ENCODE measurements at regions not wholly inside any gene's neighbourhood (a gene's known extent, or its start where the extent isn't known, plus 50 kb on each side); places are given as distances from the start of the nearest gene placed in this dataset.

- no peak for DNase-seq
These were observed 122.0 kb upstream of the RARB start for GRCh38 chr3:25306066-25306465.

GRCh38 chr3:25306705-25307104 is 121.4 kb upstream of the RARB start:
- peak; percentile 28 for DNase-seq

GRCh38 chr3:25313286-25313685 is 114.8 kb upstream of the RARB start:
- DNase-seq, result no peak

- no peak for DNase-seq
These were observed 103.0 kb upstream of the RARB start for GRCh38 chr3:25324954-25325655.

- no peak for DNase-seq
These were observed 92.7 kb upstream of the RARB start for GRCh38 chr3:25335356-25335755.

GRCh38 chr3:25338158-25338725 is 89.8 kb upstream of the RARB start:
- no peak for DNase-seq

GRCh38 chr3:25339225-25339624 is 88.8 kb upstream of the RARB start:
- no peak for DNase-seq

- DNase-seq, result peak; percentile 38
These were observed 83.4 kb upstream of the RARB start for GRCh38 chr3:25344670-25345069.

GRCh38 chr3:25349095-25349494 is 79.0 kb upstream of the RARB start:
- no peak for DNase-seq

- DNase-seq, result no peak
These were observed 78.0 kb upstream of the RARB start for GRCh38 chr3:25349828-25350724.

- no peak for DNase-seq
These were observed 77.3 kb upstream of the RARB start for GRCh38 chr3:25350725-25351114.

- peak; percentile 30 for DNase-seq
These were observed 74.0 kb upstream of the RARB start for GRCh38 chr3:25354071-25354470.

- peak; percentile 56 for DNase-seq
These were observed 72.8 kb upstream of the RARB start for GRCh38 chr3:25355034-25355885.

- no peak for DNase-seq
These were observed 72.1 kb upstream of the RARB start for GRCh38 chr3:25355998-25356397.

- no peak for DNase-seq
These were observed 65.9 kb upstream of the RARB start for GRCh38 chr3:25362118-25362517.

GRCh38 chr3:25365636-25366035 is 62.4 kb upstream of the RARB start:
- no peak for DNase-seq

- no peak for DNase-seq
These were observed 61.0 kb upstream of the RARB start for GRCh38 chr3:25367025-25367424.

GRCh38 chr3:25372167-25372566 is 55.9 kb upstream of the RARB start:
- no peak for DNase-seq

GRCh38 chr3:25376340-25376739 is 51.7 kb upstream of the RARB start:
- DNase-seq, result no peak

- no peak for DNase-seq
These were observed 51.0 kb upstream of the RARB start for GRCh38 chr3:25377042-25377441.

Measured in eye (tissue), 1 donor.